ENCODE measurements at regions not wholly inside any gene's neighbourhood (a gene's known extent, or its start where the extent isn't known, plus 50 kb on each side); places are given as distances from the start of the nearest gene placed in this dataset.

- no peak for TF ChIP-seq CTCF (IDR thresholded peaks at IDR 0.05; ENCODE audit: unreplicated experiment)
- H3K4me1 Mint-ChIP-seq (ENCODE audit: unreplicated experiment), result peaks cover 4% of the 10 kb centered on the region
- no peaks in the 10 kb centered on the region for H3K9me3 Mint-ChIP-seq (ENCODE audit: unreplicated experiment)
- H3K4me3 Mint-ChIP-seq (ENCODE audit: unreplicated experiment), result no peak overlapping the region
- H3K27me3 Mint-ChIP-seq (ENCODE audit: unreplicated experiment), result no peaks in the 10 kb centered on the region
- H3K36me3 Mint-ChIP-seq (ENCODE audit: low read depth, unreplicated experiment), result no peaks in the 10 kb centered on the region
- no peak for DNase-seq (ENCODE audit: low spot score)
- H3K27ac Mint-ChIP-seq (ENCODE audit: unreplicated experiment), result no peak overlapping the region
Measured at GRCh38 chr4:11263208-11263607, 165.5 kb downstream of the HS3ST1 start.

- no peaks in the 10 kb centered on the region for H3K36me3 Mint-ChIP-seq (ENCODE audit: low read depth, unreplicated experiment)
- H3K4me1 Mint-ChIP-seq (ENCODE audit: unreplicated experiment), result peaks cover 4% of the 10 kb centered on the region
- no peak overlapping the region for H3K27ac Mint-ChIP-seq (ENCODE audit: unreplicated experiment)
- no peaks in the 10 kb centered on the region for H3K9me3 Mint-ChIP-seq (ENCODE audit: unreplicated experiment)
- DNase-seq (ENCODE audit: low spot score), result no peak
- H3K27me3 Mint-ChIP-seq (ENCODE audit: unreplicated experiment), result no peaks in the 10 kb centered on the region
- H3K4me3 Mint-ChIP-seq (ENCODE audit: unreplicated experiment), result no peak overlapping the region
- TF ChIP-seq CTCF (IDR thresholded peaks at IDR 0.05; ENCODE audit: unreplicated experiment), result no peak
Measured at GRCh38 chr4:11261066-11261850, 167.4 kb downstream of the HS3ST1 start.

GRCh38 chr4:11259837-11260236 lies 168.9 kb downstream of the HS3ST1 start:
- Mint-ChIP-seq H3K4me3 (ENCODE audit: unreplicated experiment) (no peak overlapping the region), H3K27me3 (ENCODE audit: unreplicated experiment) (no peaks in the 10 kb centered on the region), H3K4me1 (ENCODE audit: unreplicated experiment) (peaks cover 4% of the 10 kb centered on the region), H3K36me3 (ENCODE audit: low read depth, unreplicated experiment) (no peaks in the 10 kb centered on the region), H3K9me3 (ENCODE audit: unreplicated experiment) (no peaks in the 10 kb centered on the region), H3K27ac (ENCODE audit: unreplicated experiment) (no peak overlapping the region)
- TF ChIP-seq CTCF (IDR thresholded peaks at IDR 0.05; ENCODE audit: unreplicated experiment), result no peak
- DNase-seq (ENCODE audit: low spot score), result no peak

GRCh38 chr4:11252149-11252548 lies 176.5 kb downstream of the HS3ST1 start:
- no peak for DNase-seq (ENCODE audit: low spot score)

More at GRCh38 chr4:11252149-11252548, 176.5 kb downstream of the HS3ST1 start:
- Mint-ChIP-seq H3K9me3 (ENCODE audit: unreplicated experiment) (no peaks in the 10 kb centered on the region), H3K36me3 (ENCODE audit: low read depth, unreplicated experiment) (no peaks in the 10 kb centered on the region), H3K27me3 (ENCODE audit: unreplicated experiment) (no peaks in the 10 kb centered on the region), H3K4me3 (ENCODE audit: unreplicated experiment) (no peak overlapping the region), H3K4me1 (ENCODE audit: unreplicated experiment) (no peaks in the 10 kb centered on the region), H3K27ac (ENCODE audit: unreplicated experiment) (no peak overlapping the region)
- TF ChIP-seq CTCF (IDR thresholded peaks at IDR 0.05; ENCODE audit: unreplicated experiment), result no peak

All from endothelial cell (in vitro differentiated cells).